ENCODE measurements at regions not wholly inside any gene's neighbourhood (a gene's known extent, or its start where the extent isn't known, plus 50 kb on each side); places are given as distances from the start of the nearest gene placed in this dataset.

GRCh38 chr1:91130256-91130985 is 108.6 kb upstream of the ZNF644 start:
- TF ChIP-seq ERG (CRISPR knock-in tag; IDR thresholded peaks at IDR 0.05), result no peak
- no peak for TF ChIP-seq ZNF317 (CRISPR knock-in tag; IDR thresholded peaks at IDR 0.05; ENCODE audit: borderline replicate concordance, low read depth)
- TF ChIP-seq ZNF219 (CRISPR knock-in tag; IDR thresholded peaks at IDR 0.05; ENCODE audit: borderline replicate concordance), result no peak
- no peak for TF ChIP-seq ZNF423 (CRISPR knock-in tag; IDR thresholded peaks at IDR 0.05)
- no peak for TF ChIP-seq MXD4 (CRISPR knock-in tag; IDR thresholded peaks at IDR 0.05; ENCODE audit: borderline replicate concordance)
- no peak for TF ChIP-seq ZBTB21 (CRISPR knock-in tag; IDR thresholded peaks at IDR 0.05; ENCODE audit: borderline replicate concordance)
- no peak for TF ChIP-seq ZNF232 (CRISPR knock-in tag; IDR thresholded peaks at IDR 0.05)
- no peak for TF ChIP-seq KAT7 (CRISPR knock-in tag; IDR thresholded peaks at IDR 0.05; ENCODE audit: borderline replicate concordance)
- no peak for TF ChIP-seq CBFB (CRISPR knock-in tag; IDR thresholded peaks at IDR 0.05; ENCODE audit: low read depth)
- no peak for TF ChIP-seq EMX1 (CRISPR knock-in tag; IDR thresholded peaks at IDR 0.05)
- no peak for TF ChIP-seq JUN (CRISPR knock-in tag; IDR thresholded peaks at IDR 0.05)
- no peak for TF ChIP-seq E2F1 (CRISPR knock-in tag; IDR thresholded peaks at IDR 0.05)
- TF ChIP-seq HMGA2 (CRISPR knock-in tag; IDR thresholded peaks at IDR 0.05), result no peak
- TF ChIP-seq SP1 (CRISPR knock-in tag; conservative IDR thresholded peaks at IDR 0.05), result no peak
- no peak for TF ChIP-seq TEAD4 (CRISPR knock-in tag; IDR thresholded peaks at IDR 0.05)
- TF ChIP-seq ZSCAN18 (CRISPR knock-in tag; IDR thresholded peaks at IDR 0.05), result no peak
- no peak for TF ChIP-seq ATF3 (CRISPR knock-in tag; conservative IDR thresholded peaks at IDR 0.05)
- POLR2A ChIA-PET, result no interaction called here
- DNase-seq (ENCODE audit: low spot score) (no peak), ATAC-seq (no peak)
- peaks cover 29% of the 10 kb centered on the region for H3K4me1 Mint-ChIP-seq
- H3K27me3 Mint-ChIP-seq (ENCODE audit: low read depth), result 0 out of 2 replicates have a peak, but pooled peaks cover 3% of the 10 kb centered on the region
- CTCF ChIA-PET, result interaction anchor here (1.1 kb wide), 1 partner anchor 36 kb away, joined by 3 read pairs; no protein-coding TSS in a partner anchor
- H3K4me3 Mint-ChIP-seq, result no peak overlapping the region
- no peak overlapping the region for H3K27ac Mint-ChIP-seq
- no peaks in the 10 kb centered on the region for H3K36me3 Mint-ChIP-seq
- peaks cover 4% of the 10 kb centered on the region; the same call in 1 of the 2 replicates for H3K9me3 Mint-ChIP-seq

- no peak for ATAC-seq
- peaks cover 37% of the 10 kb centered on the region for H3K4me1 Mint-ChIP-seq
- no peak overlapping the region for H3K27ac Mint-ChIP-seq
- H3K9me3 Mint-ChIP-seq, result peaks cover 4% of the 10 kb centered on the region; the same call in 1 of the 2 replicates
- 0 out of 2 replicates have a peak, but pooled peaks cover 3% of the 10 kb centered on the region for H3K27me3 Mint-ChIP-seq (ENCODE audit: low read depth)
- H3K36me3 Mint-ChIP-seq, result no peaks in the 10 kb centered on the region; the same call in 1 of the 2 replicates
- ChIA-PET POLR2A (no interaction called here), CTCF (interaction anchor here (1.0 kb wide), 1 partner anchor 12 kb away, joined by 3 read pairs; no protein-coding TSS in a partner anchor)
- no peak overlapping the region for H3K4me3 Mint-ChIP-seq
- TF ChIP-seq ATF6 (CRISPR knock-in tag; IDR thresholded peaks at IDR 0.05) (no peak), KAT7 (CRISPR knock-in tag; IDR thresholded peaks at IDR 0.05; ENCODE audit: borderline replicate concordance) (no peak), E2F4 (CRISPR knock-in tag; IDR thresholded peaks at IDR 0.05; ENCODE audit: borderline replicate concordance, low read depth) (no peak), ETV6 (CRISPR knock-in tag; IDR thresholded peaks at IDR 0.05) (no peak), NFE2L1 (CRISPR knock-in tag; IDR thresholded peaks at IDR 0.05) (no peak), RORB (CRISPR knock-in tag; IDR thresholded peaks at IDR 0.05) (no peak), IRF2 (CRISPR knock-in tag; IDR thresholded peaks at IDR 0.05; ENCODE audit: borderline replicate concordance, low read depth) (no peak), STAT6 (CRISPR knock-in tag; conservative IDR thresholded peaks at IDR 0.05; ENCODE audit: low read depth) (no peak), NFATC4 (CRISPR knock-in tag; IDR thresholded peaks at IDR 0.05) (no peak), MXD4 (CRISPR knock-in tag; IDR thresholded peaks at IDR 0.05; ENCODE audit: borderline replicate concordance) (no peak)
- DNase-seq (ENCODE audit: low spot score), result no peak
Observed at GRCh38 chr1:91129458-91129857, 107.6 kb upstream of the ZNF644 start.
